ENCODE measurements at regions not wholly inside any gene's neighbourhood (a gene's known extent, or its start where the extent isn't known, plus 50 kb on each side); places are given as distances from the start of the nearest gene placed in this dataset.
"Not testable (repeated sequence)": the region's sequence is repeated elsewhere in the genome, so short reads cannot be mapped to it uniquely, and the experiment has no call there.

DNA sequence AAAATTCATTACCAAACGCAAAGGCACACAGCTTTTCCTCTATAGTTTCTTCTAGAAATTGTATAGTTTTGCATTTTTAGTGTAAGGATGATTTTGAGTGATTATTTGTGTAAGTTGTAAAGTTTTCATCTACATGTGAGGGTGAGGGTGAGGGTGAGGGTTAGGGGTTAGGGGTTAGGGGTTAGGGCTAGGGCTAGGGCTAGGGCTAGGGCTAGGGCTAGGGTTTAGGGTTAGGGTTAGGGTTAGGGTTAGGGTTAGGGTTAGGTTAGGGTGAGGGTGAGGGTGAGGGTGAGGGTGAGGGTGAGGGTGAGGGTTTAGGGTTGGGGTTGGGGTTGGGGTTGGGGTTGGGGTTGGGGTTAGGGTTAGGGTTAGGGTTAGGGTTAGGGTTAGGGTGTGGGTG lies 167.6 kb downstream of the METRNL start:
- not testable (repeated sequence) for H3K27ac ChIP-seq (ENCODE audit: low read depth, low read length, severe bottlenecking); H3K9me3 ChIP-seq (ENCODE audit: control insufficient read depth, low read length); H3K36me3 ChIP-seq (ENCODE audit: control insufficient read depth, insufficient read depth, low read length); H3K4me1 ChIP-seq (ENCODE audit: control insufficient read depth, insufficient read depth, low read length, poor library complexity, severe bottlenecking); H3K4me3 ChIP-seq (ENCODE audit: extremely low read depth, insufficient read depth, low read length, poor library complexity, severe bottlenecking)
- WGBS, 2 experiments (ENCODE audit: insufficient coverage in 2 of 2), result no CpG with 5 or more reads among the region's 1 CpG
